ENCODE measurements at regions not wholly inside any gene's neighbourhood (a gene's known extent, or its start where the extent isn't known, plus 50 kb on each side); places are given as distances from the start of the nearest gene placed in this dataset.
"Not testable (repeated sequence)": the region's sequence is repeated elsewhere in the genome, so short reads cannot be mapped to it uniquely, and the experiment has no call there.

DNA sequence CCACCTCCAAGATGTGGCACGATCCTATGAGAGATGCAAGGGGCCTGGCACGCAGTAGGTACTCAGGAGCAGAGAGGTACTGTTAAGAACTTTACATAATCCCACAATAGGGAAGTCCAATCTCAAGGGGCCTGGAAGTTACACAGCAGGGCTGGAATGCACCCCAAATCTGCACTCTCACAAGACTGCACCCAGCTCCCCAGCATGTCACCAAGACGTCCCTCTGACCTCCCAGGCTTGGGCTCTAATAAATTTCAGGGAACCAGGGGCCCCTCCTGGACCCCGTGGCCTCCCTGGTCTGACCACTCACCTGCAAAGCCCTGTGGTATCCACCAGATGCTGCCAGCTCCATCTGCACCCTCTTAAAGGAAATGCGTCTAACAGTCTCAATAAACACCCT, 94.9 kb downstream of the OAT start:
- no peak for DNase-seq

DNA sequence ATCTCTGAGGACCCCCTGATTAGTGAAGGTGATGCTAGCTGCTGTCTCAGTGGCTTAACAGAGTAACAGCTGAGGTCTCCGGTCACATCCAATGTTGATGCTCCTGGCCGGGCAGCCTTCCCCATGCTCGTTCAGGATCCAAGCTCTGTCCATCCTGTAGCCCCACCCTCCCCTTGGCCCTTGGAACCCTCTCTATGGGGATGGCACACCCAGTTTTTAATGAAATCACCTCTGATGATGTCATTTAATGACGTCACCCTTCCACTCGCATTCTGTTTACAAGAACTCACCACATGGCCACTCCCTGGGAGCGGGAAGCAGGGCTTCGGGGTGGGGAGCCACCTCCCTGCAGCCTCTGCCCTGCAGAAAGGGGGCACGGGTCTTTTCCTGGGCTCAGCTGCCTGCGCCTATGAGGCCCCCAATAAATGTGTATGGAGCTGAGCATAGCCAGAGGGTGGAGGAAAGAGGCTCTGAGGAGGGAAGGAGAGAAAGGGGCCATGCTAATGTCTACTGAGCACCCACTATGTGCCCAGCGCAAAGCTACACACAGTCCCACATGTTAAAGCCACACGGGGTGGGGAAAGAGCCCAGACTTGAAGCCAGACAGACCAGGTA, 95.5 kb downstream of the OAT start:
- DNase-seq: no peak

DNA sequence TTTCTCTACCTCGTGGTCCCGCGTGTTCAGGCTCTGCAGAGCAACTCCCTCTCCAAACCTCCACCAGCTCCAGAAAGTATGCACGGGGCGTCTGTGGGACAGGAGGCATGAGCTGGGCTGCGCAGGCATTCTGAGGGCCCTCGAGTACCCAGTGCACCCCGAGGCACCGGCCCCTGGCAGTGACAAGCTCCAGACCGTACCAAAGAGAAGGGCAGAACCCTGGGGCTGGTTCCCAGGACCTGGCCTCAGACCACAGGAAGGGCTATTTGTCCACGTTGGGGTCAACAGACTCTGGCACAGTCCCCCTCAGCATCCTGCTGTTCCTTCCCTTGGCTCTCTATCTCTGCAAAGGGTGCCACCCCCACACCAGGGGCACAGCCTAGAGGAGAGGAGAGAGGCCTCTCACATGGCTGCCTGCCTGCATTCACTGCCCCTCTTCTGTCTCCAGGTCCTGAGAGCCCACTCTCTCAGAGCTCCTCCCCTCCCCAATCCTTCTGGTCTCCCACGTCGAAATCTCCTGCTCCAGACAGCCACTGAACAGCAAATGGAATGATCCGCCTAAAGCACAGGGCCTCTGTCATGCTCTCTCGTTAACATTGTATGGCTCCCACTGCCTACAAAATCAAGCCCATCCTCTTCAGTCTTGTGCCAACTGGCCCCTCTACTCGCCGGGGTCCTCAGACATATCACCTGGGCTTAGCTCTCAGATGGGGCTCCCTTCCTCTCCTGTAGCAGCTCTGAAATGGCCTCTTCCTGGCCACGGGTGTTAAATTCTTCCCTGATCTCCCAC, 96.3 kb downstream of the OAT start:
- no peak for DNase-seq

DNA sequence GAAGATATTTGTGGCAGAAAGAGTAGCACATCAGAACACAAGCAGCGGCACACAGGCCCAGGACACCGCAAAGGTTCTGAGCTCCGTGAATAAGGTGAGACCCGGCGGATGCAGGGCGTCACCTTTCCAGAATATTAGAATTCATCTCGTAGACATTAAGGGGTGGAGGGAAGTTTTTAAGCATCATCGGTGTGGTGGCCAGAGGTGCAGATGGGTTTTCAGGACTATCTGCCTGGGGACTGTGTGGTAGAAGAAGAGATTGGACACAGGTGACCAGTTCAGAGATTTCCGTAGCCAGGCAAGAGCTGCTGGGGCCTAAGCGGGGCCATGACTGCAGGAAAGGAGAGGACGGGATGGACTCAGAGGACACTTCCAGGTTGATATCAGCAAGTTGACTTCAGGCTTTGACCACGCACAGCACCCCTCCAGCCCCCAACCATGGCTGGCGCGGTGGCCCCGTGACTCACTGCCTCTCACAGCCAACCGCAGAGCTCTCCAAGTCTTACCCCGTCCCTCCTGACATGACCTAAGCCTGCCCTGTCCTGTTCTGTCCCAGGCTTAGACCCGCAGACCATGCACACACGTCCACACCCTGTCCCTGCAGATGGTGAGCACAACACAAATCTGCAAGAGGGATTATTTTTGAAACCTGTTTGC, 97.2 kb downstream of the OAT start:
- no peak for DNase-seq

DNA sequence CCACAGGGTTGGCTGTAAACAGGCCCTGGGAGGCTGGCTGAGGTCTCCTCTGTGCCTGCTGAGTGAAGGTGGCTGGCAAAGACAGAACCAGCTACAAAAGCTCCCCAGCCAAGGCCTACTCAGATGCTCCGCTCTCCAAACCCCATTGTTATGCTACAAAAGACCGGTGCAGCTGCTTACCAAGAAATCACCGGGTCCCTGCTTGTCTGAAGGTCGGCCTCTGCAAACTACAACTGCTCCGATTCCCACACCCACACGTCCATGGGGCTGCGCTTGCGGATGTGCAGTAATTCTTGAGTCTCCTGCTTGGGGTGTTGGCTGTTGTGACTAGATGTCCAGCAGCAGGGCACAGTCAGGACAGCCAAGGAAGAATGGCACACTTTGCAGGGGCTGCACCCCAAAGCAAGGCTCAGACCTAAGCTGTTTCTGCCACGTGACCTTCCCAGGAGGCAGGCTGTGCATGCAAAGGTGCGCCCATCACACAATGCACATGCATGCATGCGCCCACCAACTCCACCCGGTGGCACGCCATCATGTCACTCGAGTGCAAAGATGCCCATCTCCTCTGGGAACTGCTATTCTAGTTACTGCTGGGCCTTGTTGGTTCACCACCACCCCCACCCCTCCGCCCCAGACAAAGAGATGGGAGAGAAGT, 97.8 kb downstream of the OAT start:
- DNase-seq: no peak

DNA sequence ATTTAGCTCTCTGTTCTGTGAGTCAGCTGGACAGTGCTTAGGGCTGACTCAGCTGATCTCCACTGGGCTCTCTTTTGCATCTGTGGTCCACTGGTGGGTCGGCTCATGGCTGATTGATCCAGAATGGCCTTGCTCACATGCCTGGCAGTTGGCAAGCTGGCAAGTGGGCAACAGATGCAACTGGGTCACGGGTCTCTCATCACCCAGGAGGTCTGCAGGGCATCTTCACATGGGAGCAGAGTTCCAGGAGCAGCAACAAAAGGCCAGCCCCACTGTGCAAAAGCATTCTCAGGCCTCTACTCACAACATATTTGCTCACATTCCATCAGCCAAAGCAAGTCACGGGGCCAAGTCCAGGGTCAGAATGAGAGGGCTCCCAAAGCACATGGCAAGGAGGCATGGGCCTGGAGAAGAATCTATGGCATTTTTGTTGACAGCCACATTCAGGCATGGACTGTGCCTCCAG, 98.8 kb downstream of the OAT start:
- DNase-seq: no peak

DNA sequence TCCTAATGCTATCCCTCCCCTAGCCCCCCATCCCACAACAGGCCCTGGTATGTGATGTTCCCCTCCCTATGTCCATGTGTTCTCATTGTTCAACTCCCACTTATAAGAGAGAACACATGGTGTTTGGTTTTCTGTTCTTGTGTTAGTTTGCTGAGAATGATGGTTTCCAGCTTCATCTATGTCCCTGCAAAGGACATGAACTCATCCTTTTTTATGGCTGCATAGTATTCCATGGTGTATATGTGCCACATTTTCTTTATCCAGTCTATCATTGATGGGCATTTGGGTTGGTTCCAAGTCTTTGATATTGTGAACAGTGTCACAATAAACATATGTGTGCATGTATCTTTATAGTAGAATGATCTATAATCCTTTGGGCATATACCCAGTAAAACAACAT, 99.2 kb downstream of the OAT start:
- DNase-seq: not testable (repeated sequence)

DNA sequence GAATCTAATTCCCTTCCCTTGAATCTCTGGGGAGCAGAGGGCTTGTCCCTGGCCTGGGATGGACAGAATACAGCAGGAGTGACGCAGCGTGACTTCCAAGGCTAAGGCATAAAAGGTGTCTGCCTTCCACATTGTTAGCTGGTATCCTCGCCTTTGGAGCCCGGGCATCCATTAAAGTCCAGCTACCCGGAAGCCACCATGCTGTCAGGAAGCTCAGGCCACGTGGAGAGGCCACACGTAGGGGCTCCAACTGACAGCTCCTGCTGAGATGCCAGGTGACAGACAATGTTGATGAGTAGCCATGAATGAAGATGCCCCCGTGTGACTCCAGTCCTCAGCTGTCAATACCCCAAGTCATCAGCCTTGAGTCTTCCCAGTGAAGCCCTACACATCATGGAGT, 99.9 kb downstream of the OAT start:
- DNase-seq: no peak

DNA sequence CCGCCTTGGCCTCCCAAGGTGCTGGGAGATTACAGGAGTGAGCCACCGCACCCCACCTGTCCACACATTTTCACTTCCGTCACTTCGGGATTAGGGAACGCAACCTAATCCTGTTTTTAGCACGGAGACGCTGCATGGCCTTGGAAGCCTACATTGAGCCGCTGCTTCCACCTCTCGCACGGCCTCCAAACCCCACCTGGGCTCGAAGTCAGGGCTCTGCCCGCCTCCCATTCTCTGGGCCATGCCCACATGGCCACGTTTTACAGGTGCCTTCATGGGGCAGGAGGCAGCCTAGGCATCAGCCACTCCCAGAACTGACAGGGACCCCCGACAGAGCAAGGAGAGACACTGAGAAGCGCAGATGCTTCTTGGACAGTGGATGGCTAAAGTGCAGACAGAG, 100.6 kb downstream of the OAT start:
- no peak for DNase-seq

DNA sequence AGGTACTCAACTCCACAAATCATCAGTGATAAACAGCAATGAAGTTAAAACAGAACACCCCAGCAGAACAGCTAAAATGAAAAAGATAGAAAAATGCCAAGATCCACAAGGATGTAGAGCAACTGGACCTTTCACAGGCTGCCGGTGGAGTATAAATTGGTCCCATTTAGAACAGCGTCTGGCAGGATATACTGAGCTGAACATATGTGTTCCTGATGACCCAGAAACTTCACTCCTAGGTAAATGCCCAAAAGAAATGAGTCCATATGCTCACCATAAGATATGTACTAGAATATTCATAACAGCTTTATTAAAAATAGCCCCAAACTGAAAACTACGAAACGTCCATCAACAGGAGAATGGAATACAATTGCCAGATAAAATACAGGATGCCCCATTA, 102.4 kb downstream of the OAT start:
- DNase-seq: no peak

DNA sequence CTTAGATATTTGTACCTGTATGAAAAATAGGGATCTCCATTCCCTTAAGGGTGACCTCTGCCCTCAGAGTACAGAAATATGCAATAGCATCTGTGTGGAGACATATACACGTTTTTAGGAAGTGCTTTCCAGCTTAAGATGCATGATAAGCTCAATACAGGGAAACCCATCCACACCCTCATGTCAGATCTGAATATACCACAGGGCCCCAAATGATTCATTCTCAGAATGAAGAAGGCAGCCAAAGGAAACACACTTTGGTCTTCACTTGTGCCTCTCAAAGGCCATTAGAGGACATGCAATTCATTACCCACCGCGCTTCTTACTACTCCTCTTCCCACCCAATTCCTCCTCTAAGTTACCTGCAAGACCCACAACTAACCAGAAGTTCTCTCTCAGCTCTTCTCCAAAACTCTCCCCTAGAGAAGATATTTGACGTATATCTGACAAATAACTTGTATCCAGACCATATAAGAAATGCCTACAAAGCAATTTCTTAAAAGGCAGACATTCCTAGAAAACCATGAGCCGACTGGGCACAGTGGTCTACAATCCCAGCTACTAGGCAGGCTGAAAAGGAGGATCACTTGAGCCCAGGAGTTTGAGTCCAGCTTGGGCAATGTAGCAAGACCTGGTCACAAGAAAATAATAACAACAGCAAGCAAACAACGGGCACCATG, 103.0 kb downstream of the OAT start:
- peak; percentile 9 for DNase-seq

DNA sequence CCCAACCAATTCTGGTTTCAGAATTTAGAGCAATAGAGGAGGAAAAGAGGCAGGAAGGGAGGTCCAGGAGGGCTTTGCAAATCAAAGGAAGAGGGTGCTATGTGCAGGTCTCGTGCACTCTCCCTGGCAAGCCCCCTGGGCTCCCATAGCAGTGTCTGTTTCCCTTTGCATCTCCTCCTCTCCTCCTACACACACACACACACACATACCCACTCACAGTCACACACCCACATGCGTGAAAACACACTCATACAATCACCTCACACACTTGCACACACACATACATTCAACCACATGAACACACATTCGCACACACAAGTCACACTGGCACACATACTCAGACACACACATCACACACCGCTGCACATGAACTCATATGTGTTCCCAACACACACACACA, 105.3 kb downstream of the OAT start:
- DNase-seq: no peak

DNA sequence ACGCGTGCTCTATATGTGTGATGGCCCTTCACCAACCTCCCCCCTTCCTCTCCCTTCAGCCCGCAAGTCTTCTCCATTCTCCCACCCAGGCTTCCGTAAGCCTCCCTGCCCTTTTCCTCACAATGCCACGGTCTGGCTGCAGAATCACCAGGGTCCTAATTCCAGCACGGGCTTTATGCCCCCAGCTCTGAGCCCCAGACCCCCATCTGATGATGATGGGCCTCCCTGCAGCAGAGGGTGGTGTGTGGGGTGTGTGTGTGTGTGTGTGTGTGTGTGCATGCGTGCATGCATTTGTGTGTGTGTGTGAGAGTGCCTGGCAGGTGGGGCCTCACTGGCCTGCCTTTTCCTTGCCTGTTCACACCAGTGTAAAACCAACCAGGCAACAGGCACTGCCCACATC, 109.9 kb downstream of the OAT start:
- no peak for DNase-seq

DNA sequence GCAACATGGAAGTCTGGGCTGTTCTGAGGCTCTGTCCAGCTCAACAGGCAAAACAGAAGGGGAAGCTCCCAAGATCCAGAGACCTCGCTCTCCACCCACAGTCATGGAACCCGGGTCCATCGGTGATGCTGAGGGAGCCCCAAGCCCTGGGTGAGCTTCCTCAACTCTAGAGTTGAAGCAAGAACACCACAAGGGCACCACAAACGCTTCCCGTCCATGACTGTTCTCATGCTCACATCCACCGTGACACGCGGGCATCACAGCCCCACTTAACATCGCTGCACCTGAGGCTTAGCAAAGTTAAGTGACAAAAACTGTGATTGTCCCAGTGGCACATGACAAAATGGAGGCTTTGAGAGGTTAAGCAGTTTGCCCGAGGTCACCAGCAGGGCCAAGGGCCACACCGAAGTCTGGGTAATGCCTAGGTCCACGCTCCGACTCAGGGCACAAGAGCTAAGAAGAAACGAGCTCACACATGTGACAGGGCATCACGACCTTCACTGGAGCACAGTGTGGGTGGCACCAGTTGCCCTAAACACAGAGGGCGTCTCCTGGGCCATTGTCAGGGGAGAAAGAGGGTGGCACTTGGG, 110.6 kb downstream of the OAT start:
- no peak for DNase-seq

DNA sequence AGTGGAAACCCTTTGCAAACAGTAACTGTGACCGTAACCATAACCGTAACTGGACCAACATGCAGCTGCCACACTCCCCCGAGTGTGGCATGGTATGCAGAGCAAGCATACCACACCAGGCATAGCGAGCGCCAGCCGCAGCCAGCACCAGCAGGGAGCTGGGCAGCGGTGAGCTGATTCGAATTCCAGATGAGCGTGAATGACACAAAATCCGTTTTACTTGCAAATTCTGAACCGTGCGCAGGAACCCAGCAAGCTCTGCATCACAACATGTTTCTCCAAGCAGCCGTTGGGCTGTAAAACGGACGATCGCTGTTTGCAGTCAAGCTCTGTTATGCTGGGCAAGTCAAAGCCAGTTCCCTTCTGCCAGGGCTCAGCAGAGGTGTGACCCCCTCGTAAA, 111.1 kb downstream of the OAT start:
- no peak for DNase-seq

DNA sequence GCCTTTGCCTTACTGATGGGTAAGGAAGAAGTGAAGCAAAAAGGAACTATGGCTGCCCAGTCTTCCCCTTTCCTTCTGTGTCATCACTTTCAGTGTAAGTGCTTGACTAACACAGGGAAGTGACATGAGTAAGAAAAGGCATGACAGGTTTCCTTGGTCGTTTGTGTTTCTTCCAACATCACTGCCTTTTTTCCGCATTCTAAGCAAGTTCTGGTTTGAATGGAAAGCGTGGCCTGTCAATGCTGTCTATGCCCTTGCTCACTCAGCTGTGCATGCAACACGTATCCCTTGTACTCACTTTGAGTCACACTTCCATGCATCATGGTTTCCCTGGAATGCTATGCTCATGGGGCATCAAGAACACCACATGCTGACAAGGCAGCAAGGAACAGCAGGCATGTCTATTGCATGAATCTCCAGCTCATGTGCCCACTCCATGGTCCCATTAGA, 111.8 kb downstream of the OAT start:
- DNase-seq: no peak

DNA sequence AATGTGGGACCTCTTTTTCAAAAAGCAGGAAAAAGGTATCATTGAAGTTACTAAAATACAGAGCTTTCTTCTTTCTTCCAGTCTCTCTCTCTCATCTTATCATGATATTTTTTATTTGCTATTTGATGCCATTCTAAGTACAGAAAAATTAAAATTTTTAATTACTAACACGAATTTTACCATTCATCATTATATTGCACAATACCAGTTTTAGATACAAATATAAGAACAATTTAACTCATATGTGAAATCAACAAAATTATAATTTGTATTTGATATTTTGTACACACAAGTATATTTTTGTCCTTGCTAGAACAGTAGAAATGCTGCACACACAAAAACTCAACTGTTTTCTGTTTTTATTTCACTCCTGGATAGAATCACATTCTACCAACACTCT, 112.2 kb downstream of the OAT start:
- no peak for DNase-seq

DNA sequence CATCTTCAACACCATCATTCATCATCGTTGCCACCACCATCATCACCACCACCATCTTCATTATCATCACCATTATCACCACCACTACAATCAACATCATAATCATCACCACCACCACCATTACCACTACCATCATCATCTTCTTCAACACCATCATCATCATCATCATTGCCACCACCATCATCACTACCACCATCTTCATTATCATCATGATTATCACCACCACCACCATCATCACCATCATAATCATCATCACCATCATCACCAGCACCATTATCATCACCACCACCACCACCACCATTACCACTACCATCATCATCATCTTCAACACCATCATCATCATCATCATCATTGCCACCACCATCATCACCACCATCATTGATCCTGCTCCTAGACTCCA, 112.7 kb downstream of the OAT start:
- DNase-seq: no peak

DNA sequence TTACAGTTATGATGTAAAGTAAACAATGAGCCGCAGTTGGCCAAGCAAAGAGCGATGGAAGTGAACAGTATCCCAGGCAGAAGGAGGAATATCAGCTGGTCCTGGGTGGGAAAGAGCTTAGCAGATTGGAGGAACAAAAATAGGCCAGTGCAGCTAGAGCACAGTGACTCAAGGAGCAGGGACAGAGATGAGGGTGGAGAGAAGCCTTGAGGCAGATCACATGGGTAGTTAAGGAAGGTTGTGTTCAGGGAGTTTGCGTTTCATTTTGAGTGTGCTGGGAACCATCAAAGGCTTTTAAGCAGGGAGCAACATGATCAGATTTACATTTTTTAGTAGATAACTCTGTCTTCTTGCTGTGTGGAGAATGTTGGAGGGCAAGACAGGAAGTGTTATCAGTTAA, 113.6 kb downstream of the OAT start:
- DNase-seq: no peak

DNA sequence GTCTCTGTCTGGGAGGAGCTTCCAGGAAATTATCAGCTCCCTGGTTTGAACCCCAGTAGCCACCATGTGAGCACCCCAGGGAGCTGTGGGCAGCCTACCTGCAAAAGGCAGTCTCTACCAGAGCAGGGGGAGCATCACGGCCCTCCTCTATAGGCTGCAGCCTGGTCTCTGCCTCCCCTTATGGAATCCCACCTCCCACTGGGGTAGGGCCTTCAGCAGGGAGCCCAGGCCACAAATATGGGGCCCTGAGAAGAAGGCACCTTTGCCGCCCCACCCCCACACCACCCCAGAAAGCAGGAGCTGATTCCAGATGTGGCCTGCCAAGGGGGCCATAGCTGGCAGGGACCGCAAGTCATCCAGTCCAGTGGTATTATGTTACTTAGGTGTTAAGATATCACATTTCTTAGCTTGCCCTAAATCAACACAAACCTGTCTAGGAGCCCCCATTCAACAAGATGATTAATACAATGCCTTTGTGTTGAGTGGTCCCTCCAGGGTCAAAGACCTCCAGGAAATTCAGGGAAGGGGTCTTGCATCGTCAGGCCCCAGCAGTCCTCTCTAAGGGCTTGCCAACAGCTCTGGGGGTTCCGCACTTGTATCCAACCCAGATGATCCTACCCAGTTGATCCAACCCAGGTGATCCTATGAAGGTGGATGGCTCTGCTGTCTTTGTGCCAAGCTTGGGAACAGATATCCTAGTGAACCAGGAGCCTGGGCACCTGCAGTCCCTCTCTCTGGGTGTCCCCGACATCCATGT, 114.9 kb downstream of the OAT start:
- DNase-seq: no peak

DNA sequence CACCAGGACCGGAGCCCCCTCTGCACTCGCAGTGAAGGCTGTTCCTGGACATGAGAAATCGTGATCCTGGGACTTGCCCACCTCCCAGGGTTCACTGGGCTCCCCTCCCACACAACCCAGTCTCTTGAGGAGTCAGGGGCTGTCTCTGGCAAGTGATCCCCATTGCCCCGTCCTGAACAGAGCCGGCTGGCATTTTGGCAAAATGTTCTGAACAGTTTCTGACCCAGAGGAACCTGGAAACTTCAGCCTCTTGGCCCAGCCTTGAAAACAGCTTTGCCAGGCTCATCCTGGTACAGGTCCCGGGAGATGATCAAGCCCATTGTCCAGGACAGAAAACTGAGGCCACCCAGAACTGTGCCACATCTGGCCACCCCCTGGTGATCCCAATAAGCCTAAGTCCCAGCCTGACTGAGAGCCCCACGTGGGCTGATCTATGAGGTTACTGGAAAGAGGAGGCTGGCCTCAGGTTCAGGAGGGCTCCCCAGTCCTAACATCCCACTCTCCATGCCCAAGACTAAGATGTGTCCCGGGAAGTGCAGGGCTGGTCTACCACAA, 115.7 kb downstream of the OAT start:
- no peak for DNase-seq

DNA sequence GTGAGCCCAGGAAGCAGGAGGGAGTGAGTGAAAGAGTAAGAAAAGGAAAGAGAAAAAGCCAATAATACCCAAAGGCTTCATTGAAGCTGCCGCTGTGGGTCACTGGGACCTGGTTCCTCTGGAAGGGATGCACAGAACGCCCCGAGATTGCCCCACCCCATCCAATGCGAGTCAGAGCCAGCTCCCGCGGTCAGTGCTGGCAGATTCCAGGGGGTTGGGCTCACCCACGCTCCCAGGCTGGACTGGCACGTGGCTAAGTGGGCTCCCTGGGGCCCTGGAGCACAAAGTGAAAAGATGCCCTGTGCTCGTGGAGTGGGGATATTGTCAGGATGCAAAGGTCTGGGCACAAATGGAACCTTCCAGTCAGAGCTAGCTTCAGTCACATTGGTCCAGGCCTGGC, 117.0 kb downstream of the OAT start:
- no peak for DNase-seq

Measured in activated CD4-positive, alpha-beta T cell treated with anti-CD3 and anti-CD28 coated beads, Interleukin-2, Interleukin-6, amounts not matched to agents 100 ng/mL and 50 ng/mL, durations not matched to agents 16 hours and 8 hours (primary cell).